B cell (primary cell): ENCODE measurements at regions not wholly inside any gene's neighbourhood (a gene's known extent, or its start where the extent isn't known, plus 50 kb on each side); places are given as distances from the start of the nearest gene placed in this dataset.

ENCODE experiments used
- EZH2 ChIP-seq: IDR thresholded peaks from 2 replicates; pipeline ENCODE4 v1.6.1; 2012; ENCODE audit warnings: borderline replicate concordance, low read depth, mild to moderate bottlenecking, moderate library complexity, low read length; ENCODE audit not compliant: insufficient read depth, poor library complexity, severe bottlenecking
- TF ChIP-seq, protein P1 (sequence below): fragments of 200-600 bp; IDR thresholded peaks from one replicate; pipeline ENCODE4 v1.8.0; 2022; ENCODE audit warnings: antibody characterized with exemption, mild to moderate bottlenecking

- TF ChIP-seq, protein P1, sequence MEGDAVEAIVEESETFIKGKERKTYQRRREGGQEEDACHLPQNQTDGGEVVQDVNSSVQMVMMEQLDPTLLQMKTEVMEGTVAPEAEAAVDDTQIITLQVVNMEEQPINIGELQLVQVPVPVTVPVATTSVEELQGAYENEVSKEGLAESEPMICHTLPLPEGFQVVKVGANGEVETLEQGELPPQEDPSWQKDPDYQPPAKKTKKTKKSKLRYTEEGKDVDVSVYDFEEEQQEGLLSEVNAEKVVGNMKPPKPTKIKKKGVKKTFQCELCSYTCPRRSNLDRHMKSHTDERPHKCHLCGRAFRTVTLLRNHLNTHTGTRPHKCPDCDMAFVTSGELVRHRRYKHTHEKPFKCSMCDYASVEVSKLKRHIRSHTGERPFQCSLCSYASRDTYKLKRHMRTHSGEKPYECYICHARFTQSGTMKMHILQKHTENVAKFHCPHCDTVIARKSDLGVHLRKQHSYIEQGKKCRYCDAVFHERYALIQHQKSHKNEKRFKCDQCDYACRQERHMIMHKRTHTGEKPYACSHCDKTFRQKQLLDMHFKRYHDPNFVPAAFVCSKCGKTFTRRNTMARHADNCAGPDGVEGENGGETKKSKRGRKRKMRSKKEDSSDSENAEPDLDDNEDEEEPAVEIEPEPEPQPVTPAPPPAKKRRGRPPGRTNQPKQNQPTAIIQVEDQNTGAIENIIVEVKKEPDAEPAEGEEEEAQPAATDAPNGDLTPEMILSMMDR = no peak
- TF ChIP-seq EZH2 = no peak
Observed at GRCh38 chr4:3660928-3661515, 105.2 kb upstream of the ADRA2C start.
